ENCODE measurements at regions not wholly inside any gene's neighbourhood (a gene's known extent, or its start where the extent isn't known, plus 50 kb on each side); places are given as distances from the start of the nearest gene placed in this dataset.

DNA sequence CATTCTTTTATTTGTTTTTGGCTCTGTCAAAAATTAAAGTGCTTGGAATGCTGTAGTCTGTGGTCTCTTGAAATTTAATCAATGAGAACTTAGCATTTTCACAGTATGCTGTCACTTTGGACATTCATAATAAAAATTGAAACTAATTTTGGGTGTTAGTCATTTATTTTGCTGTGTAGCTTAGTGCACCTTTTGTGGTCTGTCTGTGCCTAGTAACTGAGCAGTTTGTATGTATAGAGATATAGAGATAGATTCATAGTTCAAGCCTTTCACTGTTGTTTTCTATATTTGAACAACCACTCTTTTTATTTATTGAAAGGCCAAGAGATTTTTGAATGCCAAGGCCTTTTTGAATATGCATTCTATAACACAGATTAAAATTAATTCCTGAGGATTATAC is 86.4 kb upstream of the TIAM2 start:
- TF ChIP-seq, protein P1, sequence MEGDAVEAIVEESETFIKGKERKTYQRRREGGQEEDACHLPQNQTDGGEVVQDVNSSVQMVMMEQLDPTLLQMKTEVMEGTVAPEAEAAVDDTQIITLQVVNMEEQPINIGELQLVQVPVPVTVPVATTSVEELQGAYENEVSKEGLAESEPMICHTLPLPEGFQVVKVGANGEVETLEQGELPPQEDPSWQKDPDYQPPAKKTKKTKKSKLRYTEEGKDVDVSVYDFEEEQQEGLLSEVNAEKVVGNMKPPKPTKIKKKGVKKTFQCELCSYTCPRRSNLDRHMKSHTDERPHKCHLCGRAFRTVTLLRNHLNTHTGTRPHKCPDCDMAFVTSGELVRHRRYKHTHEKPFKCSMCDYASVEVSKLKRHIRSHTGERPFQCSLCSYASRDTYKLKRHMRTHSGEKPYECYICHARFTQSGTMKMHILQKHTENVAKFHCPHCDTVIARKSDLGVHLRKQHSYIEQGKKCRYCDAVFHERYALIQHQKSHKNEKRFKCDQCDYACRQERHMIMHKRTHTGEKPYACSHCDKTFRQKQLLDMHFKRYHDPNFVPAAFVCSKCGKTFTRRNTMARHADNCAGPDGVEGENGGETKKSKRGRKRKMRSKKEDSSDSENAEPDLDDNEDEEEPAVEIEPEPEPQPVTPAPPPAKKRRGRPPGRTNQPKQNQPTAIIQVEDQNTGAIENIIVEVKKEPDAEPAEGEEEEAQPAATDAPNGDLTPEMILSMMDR (IDR thresholded peaks at IDR 0.05; ENCODE audit: low read depth, low read length): no peak
- POLR2A ChIA-PET: no interaction called here
- H3K27me3 ChIP-seq (ENCODE audit: control insufficient read depth, insufficient read depth, low read length): no peaks in the 10 kb centered on the region
- CTCF ChIA-PET: interaction anchor here (0.7 to 2.4 kb wide), 4 partner anchors 13 to 245 kb away, joined by 3 to 16 read pairs (median 6); no protein-coding TSS in a partner anchor
- no peaks in the 10 kb centered on the region for H3K9me3 ChIP-seq (ENCODE audit: control insufficient read depth, insufficient read depth, low read length)
- no peak overlapping the region for H3K27ac ChIP-seq (ENCODE audit: low read depth, low read length)
- H3K4me3 ChIP-seq (ENCODE audit: low read depth, low read length): no peak overlapping the region
- DNase-seq (ENCODE audit: low read depth, low spot score): no peak

DNA sequence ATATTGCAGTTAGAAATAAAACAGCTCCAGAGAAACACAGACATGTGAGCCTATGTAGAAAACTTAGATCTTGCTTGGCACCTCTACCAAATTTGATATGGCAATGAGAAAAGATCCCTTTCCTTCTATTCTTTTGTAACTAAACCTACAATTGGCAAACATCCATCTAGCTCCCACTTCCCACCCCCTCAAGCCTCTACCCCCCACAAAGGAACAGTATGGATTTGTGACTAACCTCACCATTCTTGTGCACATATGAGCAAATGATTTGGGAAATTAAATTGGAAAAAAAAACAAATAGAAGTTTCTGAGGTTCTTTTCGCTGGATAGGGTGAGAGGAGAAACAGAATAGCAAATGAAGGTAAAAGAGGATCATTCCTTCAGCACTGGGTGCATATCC is 85.8 kb upstream of the TIAM2 start:
- no peak overlapping the region for H3K27ac ChIP-seq (ENCODE audit: low read depth, low read length)
- H3K4me3 ChIP-seq (ENCODE audit: low read depth, low read length): no peak overlapping the region
- DNase-seq (ENCODE audit: low read depth, low spot score): no peak
- TF ChIP-seq, protein P1 (IDR thresholded peaks at IDR 0.05; ENCODE audit: low read depth, low read length): no peak
- ChIA-PET CTCF (interaction anchor here (0.7 to 2.2 kb wide), 4 partner anchors 19 to 334 kb away, joined by 3 to 16 read pairs (median 8); no protein-coding TSS in a partner anchor), POLR2A (no interaction called here)
- H3K27me3 ChIP-seq (ENCODE audit: control insufficient read depth, insufficient read depth, low read length): no peaks in the 10 kb centered on the region
- H3K9me3 ChIP-seq (ENCODE audit: control insufficient read depth, insufficient read depth, low read length): no peaks in the 10 kb centered on the region

DNA sequence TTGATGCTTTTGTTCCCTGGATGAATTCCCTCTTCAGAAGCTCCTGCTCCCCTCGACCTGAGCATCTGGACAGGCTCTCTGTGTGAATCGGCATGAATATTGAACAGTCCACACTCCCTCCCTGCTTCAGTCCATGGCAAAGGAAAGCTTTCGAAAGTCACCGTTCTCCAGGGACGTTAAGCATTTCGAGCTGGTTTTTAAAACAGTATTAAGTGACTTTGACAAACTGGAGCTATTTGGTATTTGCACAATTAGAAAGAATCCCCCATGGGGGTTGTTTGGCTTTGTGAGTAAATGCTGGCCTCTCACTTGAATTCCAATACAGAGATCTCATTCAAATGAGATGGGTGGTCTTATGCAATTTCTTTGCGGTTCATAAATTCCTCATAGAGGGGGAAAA is 85.3 kb upstream of the TIAM2 start:
- POLR2A ChIA-PET: no interaction called here
- CTCF ChIA-PET: interaction anchor here (0.9 to 2.2 kb wide), 3 partner anchors 19 to 334 kb away, joined by 3 to 16 read pairs (median 12); no protein-coding TSS in a partner anchor
- TF ChIP-seq, protein P1 (IDR thresholded peaks at IDR 0.05; ENCODE audit: low read depth, low read length): no peak
- Histone ChIP-seq H3K4me3 (ENCODE audit: low read depth, low read length) (no peak overlapping the region), H3K27me3 (ENCODE audit: control insufficient read depth, insufficient read depth, low read length) (no peaks in the 10 kb centered on the region), H3K9me3 (ENCODE audit: control insufficient read depth, insufficient read depth, low read length) (no peaks in the 10 kb centered on the region), H3K27ac (ENCODE audit: low read depth, low read length) (no peak overlapping the region)
- DNase-seq (ENCODE audit: low read depth, low spot score): no peak

DNA sequence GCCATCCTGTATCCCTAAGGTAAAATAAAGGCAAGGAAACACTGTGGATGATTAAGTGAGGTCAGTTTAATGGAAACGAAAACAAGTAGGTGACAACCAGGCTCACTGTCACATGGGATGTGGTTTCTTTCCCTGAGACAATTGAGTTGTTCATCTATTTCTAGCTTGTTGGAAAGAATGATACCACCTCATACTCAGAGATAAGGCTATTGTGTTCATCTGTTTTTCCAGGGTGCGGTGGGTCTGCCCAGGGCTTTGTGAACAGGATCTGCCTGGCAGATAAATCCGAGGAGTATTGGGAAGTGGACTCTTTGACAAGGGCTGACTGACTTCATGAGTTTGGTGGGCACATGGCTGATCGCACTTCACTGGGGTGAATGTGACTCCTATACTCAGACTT is 80.8 kb upstream of the TIAM2 start:
- TF ChIP-seq, protein P1 (IDR thresholded peaks at IDR 0.05; ENCODE audit: low read depth, low read length): no peak
- ChIA-PET POLR2A (no interaction called here), CTCF (interaction anchor here (1.5 kb wide), 1 partner anchor 14 kb away, joined by 4 read pairs; no protein-coding TSS in a partner anchor)
- no peaks in the 10 kb centered on the region for H3K9me3 ChIP-seq (ENCODE audit: control insufficient read depth, insufficient read depth, low read length)
- DNase-seq (ENCODE audit: low read depth, low spot score): no peak
- H3K4me3 ChIP-seq (ENCODE audit: low read depth, low read length): no peak overlapping the region
- H3K27me3 ChIP-seq (ENCODE audit: control insufficient read depth, insufficient read depth, low read length): no peaks in the 10 kb centered on the region
- H3K27ac ChIP-seq (ENCODE audit: low read depth, low read length): no peak overlapping the region

DNA sequence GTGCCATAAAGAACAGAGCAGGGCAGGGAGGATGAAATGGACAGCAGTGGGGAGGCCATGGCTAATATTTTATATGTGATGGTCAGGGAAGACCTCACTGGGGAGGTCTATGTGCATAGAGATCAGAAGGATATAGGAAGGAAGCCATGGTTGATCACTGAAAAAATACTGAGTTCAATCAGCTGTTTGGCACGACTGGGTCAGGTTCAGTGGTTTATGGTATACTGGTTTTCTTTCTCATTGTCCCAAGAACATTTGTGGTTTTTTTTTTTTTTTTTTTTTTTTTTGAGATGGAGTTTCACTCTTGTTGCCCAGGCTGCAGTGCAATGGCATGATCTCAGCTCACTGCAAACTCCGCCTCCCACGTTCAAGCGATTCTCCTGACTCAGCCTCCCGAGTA is 78.3 kb upstream of the TIAM2 start:
- ChIA-PET CTCF (interaction anchor here (0.7 to 1.5 kb wide), 4 partner anchors 12 to 208 kb away, joined by 3 to 5 read pairs (median 4); no protein-coding TSS in a partner anchor), POLR2A (no interaction called here)
- H3K9me3 ChIP-seq (ENCODE audit: control insufficient read depth, insufficient read depth, low read length): no peaks in the 10 kb centered on the region
- H3K4me3 ChIP-seq (ENCODE audit: low read depth, low read length): no peak overlapping the region
- no peak for DNase-seq (ENCODE audit: low read depth, low spot score)
- H3K27me3 ChIP-seq (ENCODE audit: control insufficient read depth, insufficient read depth, low read length): no peaks in the 10 kb centered on the region
- no peak overlapping the region for H3K27ac ChIP-seq (ENCODE audit: low read depth, low read length)
- TF ChIP-seq, protein P1 (IDR thresholded peaks at IDR 0.05; ENCODE audit: low read depth, low read length): no peak

All from AG04450 (cell line).